ENCODE measurements at regions not wholly inside any gene's neighbourhood (a gene's known extent, or its start where the extent isn't known, plus 50 kb on each side); places are given as distances from the start of the nearest gene placed in this dataset.

DNA sequence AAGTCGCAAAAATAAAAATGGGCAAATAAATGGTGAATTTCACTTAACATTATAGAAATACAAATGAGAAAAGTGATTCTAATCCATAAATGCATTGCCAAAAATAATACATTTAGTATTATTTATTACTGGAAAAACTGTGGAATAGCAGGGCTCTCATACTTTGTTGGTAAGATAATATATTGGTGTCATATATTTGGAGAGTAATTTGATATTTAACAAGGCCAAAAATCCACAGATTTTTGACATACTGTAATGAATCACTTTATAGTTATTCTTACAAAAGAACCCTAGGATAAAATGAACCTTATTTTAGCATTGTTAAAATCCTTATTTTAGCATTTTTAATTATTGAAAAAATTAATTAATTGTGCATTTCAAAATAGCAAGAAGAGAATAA, 397.2 kb upstream of the DAB2 start:
- no peaks in the 10 kb centered on the region for H3K9me3 ChIP-seq (ENCODE audit: low read length)
- ChIA-PET CTCF (no interaction called here), POLR2A (ENCODE audit: unreplicated experiment) (no interaction called here)
- H3K9ac ChIP-seq (ENCODE audit: low read length), result no peak overlapping the region
- H3K27me3 ChIP-seq (ENCODE audit: low read length), result no peaks in the 10 kb centered on the region
- H3K36me3 ChIP-seq (ENCODE audit: low read depth, low read length), result no peaks in the 10 kb centered on the region
- ATAC-seq, result peak; percentile 52
- H4K20me1 ChIP-seq (ENCODE audit: low read length), result no peaks in the 10 kb centered on the region
- no peaks in the 10 kb centered on the region for H3K9me2 ChIP-seq (replicated peaks; ENCODE audit: low read length)
- no peak overlapping the region for H3K27ac ChIP-seq (ENCODE audit: low read length)
- intact Hi-C loops (cut with micrococcal nuclease), result loop anchor here (5.0 kb wide), 1 partner anchor 105 kb away; no protein-coding TSS in a partner anchor
- no peaks in the 10 kb centered on the region for H3F3A ChIP-seq (ENCODE audit: low read length, unreplicated experiment)
- no peaks in the 10 kb centered on the region for H3K79me2 ChIP-seq (ENCODE audit: low read length)
- peak; percentile 44 for DNase-seq
- TF ChIP-seq EZH2phosphoT487 (IDR thresholded peaks at IDR 0.05; ENCODE audit: borderline replicate concordance, low read length), result no peak
- TF ChIP-seq, protein P1, sequence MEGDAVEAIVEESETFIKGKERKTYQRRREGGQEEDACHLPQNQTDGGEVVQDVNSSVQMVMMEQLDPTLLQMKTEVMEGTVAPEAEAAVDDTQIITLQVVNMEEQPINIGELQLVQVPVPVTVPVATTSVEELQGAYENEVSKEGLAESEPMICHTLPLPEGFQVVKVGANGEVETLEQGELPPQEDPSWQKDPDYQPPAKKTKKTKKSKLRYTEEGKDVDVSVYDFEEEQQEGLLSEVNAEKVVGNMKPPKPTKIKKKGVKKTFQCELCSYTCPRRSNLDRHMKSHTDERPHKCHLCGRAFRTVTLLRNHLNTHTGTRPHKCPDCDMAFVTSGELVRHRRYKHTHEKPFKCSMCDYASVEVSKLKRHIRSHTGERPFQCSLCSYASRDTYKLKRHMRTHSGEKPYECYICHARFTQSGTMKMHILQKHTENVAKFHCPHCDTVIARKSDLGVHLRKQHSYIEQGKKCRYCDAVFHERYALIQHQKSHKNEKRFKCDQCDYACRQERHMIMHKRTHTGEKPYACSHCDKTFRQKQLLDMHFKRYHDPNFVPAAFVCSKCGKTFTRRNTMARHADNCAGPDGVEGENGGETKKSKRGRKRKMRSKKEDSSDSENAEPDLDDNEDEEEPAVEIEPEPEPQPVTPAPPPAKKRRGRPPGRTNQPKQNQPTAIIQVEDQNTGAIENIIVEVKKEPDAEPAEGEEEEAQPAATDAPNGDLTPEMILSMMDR (conservative IDR thresholded peaks at IDR 0.05; ENCODE audit: low read depth, low read length), result no peak
- no peak for TF ChIP-seq EZH2 (IDR thresholded peaks at IDR 0.05; ENCODE audit: low read length, unreplicated experiment)
- H2AFZ ChIP-seq (ENCODE audit: low read length), result no peak overlapping the region
- H3K4me3 ChIP-seq (ENCODE audit: low read length), result no peak overlapping the region
- H3K4me2 ChIP-seq (ENCODE audit: low read length), result no peak overlapping the region
- no TSS peak for BruUV-seq (replicated peaks)
- peaks cover 8% of the 10 kb centered on the region; the same call in 1 of the 2 replicates for H3K4me1 ChIP-seq (ENCODE audit: insufficient read depth, low read length)

DNA sequence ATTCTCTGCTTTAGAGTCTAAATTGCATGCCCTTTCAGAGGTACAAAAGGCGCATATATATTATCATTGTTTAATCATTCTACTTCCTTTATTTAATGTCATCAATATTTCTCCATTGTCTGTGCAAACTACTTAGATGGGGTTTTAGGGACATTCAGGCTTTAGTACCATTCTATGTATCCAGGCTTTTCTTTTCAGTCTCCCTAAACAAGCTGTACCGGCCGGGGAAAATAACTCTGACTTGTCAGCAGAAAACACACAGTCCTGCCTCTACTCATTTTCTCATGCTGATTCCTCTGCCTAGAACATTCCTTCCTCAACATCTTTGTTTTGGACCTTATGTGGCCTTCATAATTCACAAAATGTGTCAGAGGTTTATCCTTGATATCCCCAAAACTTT, 392.1 kb upstream of the DAB2 start:
- Histone ChIP-seq H2AFZ (ENCODE audit: low read length) (no peak overlapping the region), H3K9me3 (ENCODE audit: low read length) (no peaks in the 10 kb centered on the region), H3K27ac (ENCODE audit: low read length) (no peak overlapping the region), H3F3A (ENCODE audit: low read length, unreplicated experiment) (no peaks in the 10 kb centered on the region), H3K27me3 (ENCODE audit: low read length) (no peaks in the 10 kb centered on the region), H3K36me3 (ENCODE audit: low read depth, low read length) (no peaks in the 10 kb centered on the region), H4K20me1 (ENCODE audit: low read length) (no peaks in the 10 kb centered on the region), H3K9ac (ENCODE audit: low read length) (no peak overlapping the region), H3K4me2 (ENCODE audit: low read length) (no peak overlapping the region), H3K79me2 (ENCODE audit: low read length) (no peaks in the 10 kb centered on the region), H3K4me1 (ENCODE audit: insufficient read depth, low read length) (peaks cover 3% of the 10 kb centered on the region; the same call in 1 of the 2 replicates), H3K4me3 (ENCODE audit: low read length) (no peak overlapping the region), H3K9me2 (replicated peaks; ENCODE audit: low read length) (no peaks in the 10 kb centered on the region)
- DNase-seq (no peak), ATAC-seq (no peak)
- TF ChIP-seq EZH2 (IDR thresholded peaks at IDR 0.05; ENCODE audit: low read length, unreplicated experiment), result no peak
- TF ChIP-seq, protein P1 (conservative IDR thresholded peaks at IDR 0.05; ENCODE audit: low read depth, low read length), result no peak
- TF ChIP-seq EZH2phosphoT487 (IDR thresholded peaks at IDR 0.05; ENCODE audit: borderline replicate concordance, low read length), result no peak
- ChIA-PET CTCF (no interaction called here), POLR2A (ENCODE audit: unreplicated experiment) (no interaction called here)
- intact Hi-C loops (cut with micrococcal nuclease), result no loop called here
- BruUV-seq (replicated peaks), result no TSS peak

DNA sequence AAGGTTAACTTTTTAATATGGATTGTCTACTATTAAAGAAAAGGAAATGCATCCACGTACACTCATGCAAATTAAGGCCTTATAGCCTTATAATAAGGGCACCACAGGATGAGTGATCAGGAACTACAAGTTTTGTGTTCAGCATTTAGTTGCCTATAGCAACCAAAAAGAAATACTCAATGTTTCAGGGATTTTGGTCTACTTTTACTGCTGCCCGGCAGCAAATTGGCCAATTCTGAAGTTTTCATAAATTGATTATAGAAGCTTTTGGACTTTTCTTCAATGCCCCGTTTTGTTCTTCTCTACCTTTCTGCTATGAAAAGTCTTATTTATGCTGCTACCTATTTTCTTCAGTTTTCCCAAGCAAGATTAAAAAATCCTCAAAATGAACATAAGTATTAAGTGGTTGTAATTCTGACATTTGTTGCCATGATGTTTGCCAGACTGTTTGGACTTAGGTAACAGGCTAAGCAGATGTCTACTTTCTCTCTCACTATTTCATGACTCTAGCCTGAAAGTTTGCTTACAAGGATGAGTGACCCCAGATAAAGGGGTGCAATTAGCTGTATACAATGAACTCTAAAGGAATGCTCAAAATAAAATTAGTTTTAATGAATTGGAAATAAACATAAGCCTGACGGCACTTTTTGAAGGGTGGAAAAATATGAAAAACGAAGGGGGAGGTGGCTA, 391.5 kb upstream of the DAB2 start:
- ATAC-seq (no peak), DNase-seq (no peak)
- intact Hi-C loops (cut with micrococcal nuclease), result no loop called here
- no peak overlapping the region for H3K27ac ChIP-seq (ENCODE audit: low read length)
- H3K79me2 ChIP-seq (ENCODE audit: low read length), result no peaks in the 10 kb centered on the region
- H3K36me3 ChIP-seq (ENCODE audit: low read depth, low read length), result no peaks in the 10 kb centered on the region
- no peaks in the 10 kb centered on the region for H3K9me3 ChIP-seq (ENCODE audit: low read length)
- no TSS peak for BruUV-seq (replicated peaks)
- TF ChIP-seq EZH2 (IDR thresholded peaks at IDR 0.05; ENCODE audit: low read length, unreplicated experiment) (no peak), EZH2phosphoT487 (IDR thresholded peaks at IDR 0.05; ENCODE audit: borderline replicate concordance, low read length) (no peak)
- TF ChIP-seq, protein P1 (conservative IDR thresholded peaks at IDR 0.05; ENCODE audit: low read depth, low read length), result no peak
- ChIA-PET POLR2A (ENCODE audit: unreplicated experiment) (no interaction called here), CTCF (no interaction called here)
- no peak overlapping the region for H3K9ac ChIP-seq (ENCODE audit: low read length)
- H3K27me3 ChIP-seq (ENCODE audit: low read length), result no peaks in the 10 kb centered on the region
- H2AFZ ChIP-seq (ENCODE audit: low read length), result no peak overlapping the region
- H3K4me1 ChIP-seq (ENCODE audit: insufficient read depth, low read length), result no peaks in the 10 kb centered on the region
- H3K4me2 ChIP-seq (ENCODE audit: low read length), result no peak overlapping the region
- no peaks in the 10 kb centered on the region for H4K20me1 ChIP-seq (ENCODE audit: low read length)
- no peaks in the 10 kb centered on the region for H3K9me2 ChIP-seq (replicated peaks; ENCODE audit: low read length)
- no peaks in the 10 kb centered on the region for H3F3A ChIP-seq (ENCODE audit: low read length, unreplicated experiment)
- H3K4me3 ChIP-seq (ENCODE audit: low read length), result no peak overlapping the region
